ENCODE measurements at regions not wholly inside any gene's neighbourhood (a gene's known extent, or its start where the extent isn't known, plus 50 kb on each side); places are given as distances from the start of the nearest gene placed in this dataset.

DNA sequence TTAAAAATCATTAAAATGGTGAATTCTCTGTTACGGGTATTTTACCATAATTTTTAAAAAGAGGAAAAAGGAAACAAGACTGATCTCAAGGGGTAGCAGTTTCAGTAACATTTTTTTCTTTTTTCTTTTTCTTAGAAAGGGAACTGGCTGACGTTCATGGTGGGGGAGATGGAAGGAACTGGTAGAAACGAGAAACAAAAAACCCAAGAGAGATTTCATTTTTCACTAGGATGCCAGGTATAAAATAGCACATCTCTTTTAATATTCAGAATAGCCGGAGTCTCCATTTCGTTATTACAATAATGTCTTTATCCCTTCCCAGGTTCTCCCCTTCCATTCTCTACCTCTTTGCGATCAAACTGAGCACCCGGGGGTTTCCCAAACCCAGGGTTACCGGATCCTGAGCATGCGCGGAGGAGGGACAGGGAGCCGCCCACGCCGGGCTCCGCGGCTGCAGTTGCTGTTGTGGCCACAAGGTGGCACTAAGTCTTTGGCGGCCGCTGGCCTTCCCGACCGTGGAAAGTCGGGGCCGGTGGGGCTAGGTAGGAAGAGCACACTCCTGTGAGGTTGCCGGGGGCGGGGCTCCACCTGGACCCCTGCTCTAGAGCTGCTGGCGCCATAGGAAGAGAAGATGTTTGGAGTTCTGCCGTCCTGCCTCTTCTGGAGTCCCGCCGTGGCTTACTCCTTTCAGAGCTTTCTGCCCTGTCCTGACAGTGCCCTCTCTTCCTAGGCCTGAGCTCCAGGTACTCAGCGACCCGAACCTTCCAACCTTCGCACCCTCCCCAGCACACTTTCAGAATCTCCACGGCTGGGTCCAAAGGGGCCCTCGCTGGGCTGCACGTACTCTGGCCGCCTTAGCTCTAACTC is 146.8 kb downstream of the SH3BGRL2 start:
- TF ChIP-seq POLR2A (IDR thresholded peaks at IDR 0.05) (no peak), POLR2AphosphoS5 (IDR thresholded peaks at IDR 0.05; ENCODE audit: insufficient read depth in 1 of 2, low read depth in 1 of 2) (peak; percentile 25 to 62)
- TF ChIP-seq, protein P1, sequence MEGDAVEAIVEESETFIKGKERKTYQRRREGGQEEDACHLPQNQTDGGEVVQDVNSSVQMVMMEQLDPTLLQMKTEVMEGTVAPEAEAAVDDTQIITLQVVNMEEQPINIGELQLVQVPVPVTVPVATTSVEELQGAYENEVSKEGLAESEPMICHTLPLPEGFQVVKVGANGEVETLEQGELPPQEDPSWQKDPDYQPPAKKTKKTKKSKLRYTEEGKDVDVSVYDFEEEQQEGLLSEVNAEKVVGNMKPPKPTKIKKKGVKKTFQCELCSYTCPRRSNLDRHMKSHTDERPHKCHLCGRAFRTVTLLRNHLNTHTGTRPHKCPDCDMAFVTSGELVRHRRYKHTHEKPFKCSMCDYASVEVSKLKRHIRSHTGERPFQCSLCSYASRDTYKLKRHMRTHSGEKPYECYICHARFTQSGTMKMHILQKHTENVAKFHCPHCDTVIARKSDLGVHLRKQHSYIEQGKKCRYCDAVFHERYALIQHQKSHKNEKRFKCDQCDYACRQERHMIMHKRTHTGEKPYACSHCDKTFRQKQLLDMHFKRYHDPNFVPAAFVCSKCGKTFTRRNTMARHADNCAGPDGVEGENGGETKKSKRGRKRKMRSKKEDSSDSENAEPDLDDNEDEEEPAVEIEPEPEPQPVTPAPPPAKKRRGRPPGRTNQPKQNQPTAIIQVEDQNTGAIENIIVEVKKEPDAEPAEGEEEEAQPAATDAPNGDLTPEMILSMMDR (IDR thresholded peaks at IDR 0.05), result peak; percentile 72 to 97 (median 78)
- no peaks in the 10 kb centered on the region for H3K4me1 ChIP-seq
- peak overlapping the region; percentile 23 to 27 for H3K4me3 ChIP-seq
- intact Hi-C loops (cut with DNase I), result no loop called here
- no peaks in the 10 kb centered on the region for H3K27me3 ChIP-seq
- no peak for DNase-seq (ENCODE audit: extremely low spot score in 2 of 2)
- no peaks in the 10 kb centered on the region for H3K36me3 ChIP-seq
- no peak overlapping the region for H3K27ac ChIP-seq
- H3K9me3 ChIP-seq, result no peaks in the 10 kb centered on the region

DNA sequence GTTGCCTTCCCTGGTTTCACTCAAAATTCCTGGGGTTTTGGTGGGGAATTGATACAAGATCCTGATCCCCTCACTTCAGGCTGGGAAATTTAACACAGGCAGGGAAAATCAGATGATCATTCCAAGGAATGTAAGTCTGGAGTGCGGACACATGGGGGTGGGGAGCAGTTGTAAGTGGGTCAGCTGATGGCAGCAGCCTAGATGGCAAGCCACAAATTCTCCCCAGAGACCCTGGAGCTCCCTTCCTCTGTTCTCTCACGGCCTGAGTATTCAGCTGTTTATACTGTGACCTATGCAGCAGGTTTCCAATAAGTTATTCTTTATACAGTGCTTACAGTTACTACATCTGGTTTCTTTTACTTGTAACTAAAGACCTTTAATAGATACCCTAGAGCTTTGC is 144.9 kb downstream of the SH3BGRL2 start:
- TF ChIP-seq POLR2A (IDR thresholded peaks at IDR 0.05) (no peak), POLR2AphosphoS5 (IDR thresholded peaks at IDR 0.05; ENCODE audit: insufficient read depth in 1 of 2, low read depth in 1 of 2) (no peak)
- TF ChIP-seq, protein P1 (IDR thresholded peaks at IDR 0.05), result no peak
- Histone ChIP-seq H3K27ac (no peak overlapping the region), H3K36me3 (no peaks in the 10 kb centered on the region), H3K4me1 (no peaks in the 10 kb centered on the region), H3K27me3 (no peaks in the 10 kb centered on the region), H3K4me3 (no peak overlapping the region), H3K9me3 (no peaks in the 10 kb centered on the region)
- intact Hi-C loops (cut with DNase I), result no loop called here
- no peak for DNase-seq (ENCODE audit: extremely low spot score in 2 of 2)

DNA sequence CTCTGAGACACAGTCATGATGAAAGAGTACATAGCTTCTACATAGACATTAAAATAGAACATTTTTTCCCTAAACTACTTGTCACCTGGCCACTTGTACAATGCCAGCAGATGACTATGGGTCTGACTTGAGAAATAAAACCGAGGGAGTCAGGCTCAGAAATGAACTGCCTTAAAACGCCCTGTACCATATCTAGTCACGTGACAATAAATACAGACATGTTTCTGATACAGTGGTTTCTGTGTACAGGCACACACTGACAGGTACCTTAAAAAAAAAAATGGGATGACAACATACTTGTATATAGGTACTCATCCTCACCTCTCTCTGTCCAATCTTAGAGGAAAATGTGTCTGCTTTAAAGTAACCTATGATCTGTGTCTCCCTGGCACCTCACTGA is 144.1 kb downstream of the SH3BGRL2 start:
- H3K9me3 ChIP-seq, result no peaks in the 10 kb centered on the region
- H3K27ac ChIP-seq, result no peak overlapping the region
- no peak for DNase-seq (ENCODE audit: extremely low spot score in 2 of 2)
- no peaks in the 10 kb centered on the region for H3K4me1 ChIP-seq
- H3K27me3 ChIP-seq, result no peaks in the 10 kb centered on the region
- TF ChIP-seq POLR2AphosphoS5 (IDR thresholded peaks at IDR 0.05; ENCODE audit: insufficient read depth in 1 of 2, low read depth in 1 of 2) (no peak), POLR2A (IDR thresholded peaks at IDR 0.05) (no peak)
- TF ChIP-seq, protein P1 (IDR thresholded peaks at IDR 0.05), result no peak
- intact Hi-C loops (cut with DNase I), result no loop called here
- H3K4me3 ChIP-seq, result no peak overlapping the region
- no peaks in the 10 kb centered on the region for H3K36me3 ChIP-seq

- no peak for DNase-seq (ENCODE audit: extremely low spot score in 2 of 2)
- no peaks in the 10 kb centered on the region for H3K4me1 ChIP-seq
- intact Hi-C loops (cut with DNase I), result no loop called here
- no peaks in the 10 kb centered on the region for H3K9me3 ChIP-seq
- no peaks in the 10 kb centered on the region for H3K27me3 ChIP-seq
- no peak overlapping the region for H3K4me3 ChIP-seq
- TF ChIP-seq POLR2AphosphoS5 (IDR thresholded peaks at IDR 0.05; ENCODE audit: insufficient read depth in 1 of 2, low read depth in 1 of 2), result no peak
- TF ChIP-seq, protein P1 (IDR thresholded peaks at IDR 0.05), result no peak
- TF ChIP-seq POLR2A (IDR thresholded peaks at IDR 0.05), result no peak
- H3K27ac ChIP-seq, result no peak overlapping the region
- no peaks in the 10 kb centered on the region for H3K36me3 ChIP-seq
These were observed 133.6 kb downstream of the SH3BGRL2 start for GRCh38 chr6:79764747-79765146.

GRCh38 chr6:79763301-79763700 is 132.2 kb downstream of the SH3BGRL2 start:
- Histone ChIP-seq H3K9me3 (no peaks in the 10 kb centered on the region), H3K4me3 (no peak overlapping the region), H3K27me3 (no peaks in the 10 kb centered on the region), H3K27ac (no peak overlapping the region), H3K4me1 (no peaks in the 10 kb centered on the region), H3K36me3 (no peaks in the 10 kb centered on the region)
- DNase-seq (ENCODE audit: extremely low spot score in 2 of 2), result no peak
- TF ChIP-seq POLR2A (IDR thresholded peaks at IDR 0.05), result no peak
- TF ChIP-seq POLR2AphosphoS5 (IDR thresholded peaks at IDR 0.05; ENCODE audit: insufficient read depth in 1 of 2, low read depth in 1 of 2), result no peak
- TF ChIP-seq, protein P1 (IDR thresholded peaks at IDR 0.05), result no peak
- intact Hi-C loops (cut with DNase I), result no loop called here

Data from vagina (tissue), 2 donors.